A549 (cell line): ENCODE measurements at regions not wholly inside any gene's neighbourhood (a gene's known extent, or its start where the extent isn't known, plus 50 kb on each side); places are given as distances from the start of the nearest gene placed in this dataset.

Source experiments
- ATAC-seq, 2 experiments: fragments of 200-7000 bp in 1 of 2; fragments of >200 bp in 1 of 2; cut with Nextera tagmentation in 1 of 2; cut with Tn5 transposase in 1 of 2; 3 replicates each; pipeline versions ENCODE4 v1.8.0 to v1.9.1; 2018 to 2020; ENCODE audit warnings: mild to moderate bottlenecking in 1 of 2, moderate library complexity in 1 of 2
- CTCF ChIA-PET: fragments of 300-600 bp; sonication (Branson Sonifier 250); formaldehyde crosslinking; extraction: SDS; loops from one replicate; lab custom pipeline; 2021; ENCODE audit warnings: antibody characterized with exemption, inconsistent platforms; lab: Yijun Ruan, JAX
- POLR2A ChIA-PET: fragments of 350-600 bp; formaldehyde crosslinking; extraction: SDS; loops from one replicate; lab custom pipeline; 2021; ENCODE audit warnings: antibody characterized with exemption, inconsistent platforms; lab: Yijun Ruan, JAX
- DNase-seq, 2 experiments: peaks; one replicate each; pipeline versions ENCODE4 v3.0.0 to v3.0.0-alpha.2; 2011 to 2016; ENCODE audit warnings: low read depth in 1 of 2, low spot score in 1 of 2
- FAIRE-seq: peaks from 2 replicates; lab custom pipeline; 2011; peaks lifted over from hg19 to GRCh38; lab: Jason Lieb, UNC
- H3K27ac ChIP-seq, 2 experiments: fragments of >200 bp; sonication (Bioruptor Twin); formaldehyde crosslinking; 3 replicates each; pipeline ENCODE4 v1.5.1; 2016 to 2017
- H3K4me1 ChIP-seq: fragments of >200 bp; sonication (Bioruptor Twin); formaldehyde crosslinking; 3 replicates; pipeline ENCODE4 v1.6.1; 2016
- H3K4me2 ChIP-seq: fragments of >200 bp; sonication (Bioruptor Twin); formaldehyde crosslinking; 3 replicates; pipeline ENCODE4 v1.6.1; 2016
- H3K4me3 ChIP-seq: fragments of >200 bp; sonication (Bioruptor Twin); formaldehyde crosslinking; 3 replicates; pipeline ENCODE4 v1.5.1; 2016
- H3K9me3 ChIP-seq: fragments of >200 bp; sonication (Bioruptor Twin); formaldehyde crosslinking; 3 replicates; pipeline ENCODE4 v1.6.1; 2016
- BCL3 ChIP-seq: fragments of >200 bp; sonication (Bioruptor Twin); formaldehyde crosslinking; IDR thresholded peaks from 3 replicates; pipeline ENCODE4 v1.6.1; 2016
- CBX8 ChIP-seq: fragments of 200-600 bp; sonication (generic); IDR thresholded peaks from 2 replicates; pipeline ENCODE4 v1.6.1; 2016
- CEBPB ChIP-seq, 2 experiments: fragments of >200 bp in 1 of 2; sonication (Bioruptor Twin) in 1 of 2; formaldehyde crosslinking in 1 of 2; IDR thresholded peaks; 2 replicates each; pipeline ENCODE4 v1.6.1; 2012 to 2016
- CHD2 ChIP-seq: fragments of 150-350 bp; IDR thresholded peaks from 2 replicates; pipeline ENCODE4 v1.6.1; 2014; ENCODE audit warnings: low read length; ENCODE audit not compliant: partially characterized antibody
- ESRRA ChIP-seq: fragments of 150-350 bp; IDR thresholded peaks from 2 replicates; pipeline ENCODE4 v1.6.1; 2014; ENCODE audit warnings: mild to moderate bottlenecking, low read length, borderline replicate concordance
- FOXS1 ChIP-seq: fragments of 250-450 bp; sonication (Bioruptor Pico); IDR thresholded peaks from 2 replicates; pipeline ENCODE4 v1.5.0; 2020; ENCODE audit warnings: mild to moderate bottlenecking, moderate library complexity
- HMGXB4 ChIP-seq: fragments of 250-450 bp; sonication (Bioruptor Pico); IDR thresholded peaks from 2 replicates; pipeline ENCODE4 v1.5.0; 2021; ENCODE audit warnings: mild to moderate bottlenecking, moderate library complexity, borderline replicate concordance
- HOXB5 ChIP-seq: fragments of 250-450 bp; sonication (Bioruptor Pico); IDR thresholded peaks from 2 replicates; pipeline ENCODE4 v1.5.0; 2020; ENCODE audit warnings: mild to moderate bottlenecking, moderate library complexity
- MAFK ChIP-seq: fragments of 450-650 bp; IDR thresholded peaks from 2 replicates; pipeline ENCODE4 v1.6.1; 2014; ENCODE audit not compliant: partially characterized antibody
- NR3C1 ChIP-seq: fragments of >200 bp; sonication (Bioruptor Twin); formaldehyde crosslinking; IDR thresholded peaks from 3 replicates; pipeline ENCODE4 v1.6.1; 2017
- POLR2AphosphoS2 ChIP-seq: conservative IDR thresholded peaks from 2 replicates; pipeline ENCODE4 v1.6.1; 2012; ENCODE audit warnings: low read length, improper control_type of control experiment, inconsistent platforms
- RFX5 ChIP-seq: fragments of 450-650 bp; IDR thresholded peaks from 2 replicates; pipeline ENCODE4 v1.7.1; 2014; ENCODE audit warnings: antibody characterized with exemption, mild to moderate bottlenecking, moderate library complexity
- SMC3 ChIP-seq: fragments of >200 bp; sonication (Bioruptor Twin); formaldehyde crosslinking; IDR thresholded peaks from 3 replicates; pipeline ENCODE4 v1.6.1; 2018; ENCODE audit warnings: inconsistent platforms
- TP53 ChIP-seq: fragments of 250-450 bp; sonication (Bioruptor Pico); IDR thresholded peaks from 2 replicates; pipeline ENCODE4 v1.5.0; 2021; ENCODE audit warnings: mild to moderate bottlenecking, moderate library complexity
- WGBS: methylation state at CpG from one replicate; pipeline ENCODE4 v1.1.6; 2017; ENCODE audit errors: missing lambda C conversion rate; 5-methylcytosine and 5-hydroxymethylcytosine counted together
- TF ChIP-seq, protein P1 (sequence below): IDR thresholded peaks from 2 replicates; pipeline ENCODE4 v1.6.1; 2012
- TF ChIP-seq, protein P2 (sequence below): IDR thresholded peaks from 2 replicates; pipeline ENCODE4 v1.6.1; 2012
- TF ChIP-seq, protein P3 (sequence below): fragments of >200 bp; sonication (Bioruptor Twin); formaldehyde crosslinking; IDR thresholded peaks from 3 replicates; pipeline ENCODE4 v1.5.1; 2016

DNA sequence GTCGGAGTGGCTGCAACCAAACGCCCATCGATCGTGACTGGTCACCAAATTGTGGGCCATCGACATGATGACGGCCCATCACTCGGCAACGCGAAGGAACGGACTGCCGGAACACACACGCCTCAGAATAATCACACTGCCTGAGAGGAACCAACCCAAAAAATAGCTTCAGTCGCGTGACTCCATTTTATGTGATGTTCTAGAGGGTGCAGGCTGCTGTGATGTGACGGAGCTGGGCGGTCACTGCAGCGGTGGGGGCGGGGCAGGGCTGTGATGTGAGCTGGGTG, 174.6 kb downstream of the CTTN start:
- no peak overlapping the region for H3K4me3 ChIP-seq
- H3K4me2 ChIP-seq = no peak overlapping the region
- 91% methylated on average over 17 of the region's 18 CpGs for WGBS
- CTCF ChIA-PET = no interaction called here
- DNase-seq (no peak), ATAC-seq (no peak), FAIRE-seq (no peak)
- TF ChIP-seq TP53 (CRISPR knock-in tag) (no peak), SMC3 (no peak), MAFK (no peak), CEBPB (IDR thresholded peaks at IDR 0.05) (no peak), FOXS1 (no peak), BCL3 (no peak), NR3C1 (no peak), RFX5 (no peak), POLR2AphosphoS2 (no peak)
- TF ChIP-seq, protein P1, sequence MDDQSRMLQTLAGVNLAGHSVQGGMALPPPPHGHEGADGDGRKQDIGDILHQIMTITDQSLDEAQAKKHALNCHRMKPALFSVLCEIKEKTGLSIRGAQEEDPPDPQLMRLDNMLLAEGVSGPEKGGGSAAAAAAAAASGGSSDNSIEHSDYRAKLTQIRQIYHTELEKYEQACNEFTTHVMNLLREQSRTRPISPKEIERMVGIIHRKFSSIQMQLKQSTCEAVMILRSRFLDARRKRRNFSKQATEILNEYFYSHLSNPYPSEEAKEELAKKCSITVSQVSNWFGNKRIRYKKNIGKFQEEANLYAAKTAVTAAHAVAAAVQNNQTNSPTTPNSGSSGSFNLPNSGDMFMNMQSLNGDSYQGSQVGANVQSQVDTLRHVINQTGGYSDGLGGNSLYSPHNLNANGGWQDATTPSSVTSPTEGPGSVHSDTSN = no peak
- TF ChIP-seq, protein P2, sequence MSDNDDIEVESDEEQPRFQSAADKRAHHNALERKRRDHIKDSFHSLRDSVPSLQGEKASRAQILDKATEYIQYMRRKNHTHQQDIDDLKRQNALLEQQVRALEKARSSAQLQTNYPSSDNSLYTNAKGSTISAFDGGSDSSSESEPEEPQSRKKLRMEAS = no peak
- H3K27ac ChIP-seq = no peak overlapping the region
- peaks cover 9% of the 10 kb centered on the region; the same call in 2 of the 3 replicates for H3K4me1 ChIP-seq
- POLR2A ChIA-PET = no interaction called here
- no peaks in the 10 kb centered on the region for H3K9me3 ChIP-seq

- CTCF ChIA-PET = no interaction called here
Measured at GRCh38 chr11:70573701-70574151, 175.4 kb downstream of the CTTN start.

GRCh38 chr11:70574725-70575347, 176.5 kb downstream of the CTTN start:
- no peak overlapping the region for H3K4me3 ChIP-seq
- H3K9me3 ChIP-seq = no peaks in the 10 kb centered on the region
- no peak overlapping the region for H3K4me2 ChIP-seq
- FAIRE-seq (no peak), ATAC-seq (no peak), DNase-seq (no peak)
- H3K27ac ChIP-seq = no peak overlapping the region
- POLR2A ChIA-PET = no interaction called here
- no peak for TF ChIP-seq CBX8
- TF ChIP-seq HMGXB4 = no peak
- TF ChIP-seq, all 56 proteins: peak for 0
- CTCF ChIA-PET = no interaction called here
- 77% methylated on average over 12 of the region's 12 CpGs for WGBS
- H3K4me1 ChIP-seq = peaks cover 9% of the 10 kb centered on the region; the same call in 2 of the 3 replicates

More at GRCh38 chr11:70573701-70574151, 175.4 kb downstream of the CTTN start:
- no peak overlapping the region for H3K4me2 ChIP-seq
- H3K4me3 ChIP-seq = no peak overlapping the region
- TF ChIP-seq ESRRA (no peak), HOXB5 (CRISPR knock-in tag) (no peak), RFX5 (no peak), CHD2 (no peak)
- TF ChIP-seq, protein P3, sequence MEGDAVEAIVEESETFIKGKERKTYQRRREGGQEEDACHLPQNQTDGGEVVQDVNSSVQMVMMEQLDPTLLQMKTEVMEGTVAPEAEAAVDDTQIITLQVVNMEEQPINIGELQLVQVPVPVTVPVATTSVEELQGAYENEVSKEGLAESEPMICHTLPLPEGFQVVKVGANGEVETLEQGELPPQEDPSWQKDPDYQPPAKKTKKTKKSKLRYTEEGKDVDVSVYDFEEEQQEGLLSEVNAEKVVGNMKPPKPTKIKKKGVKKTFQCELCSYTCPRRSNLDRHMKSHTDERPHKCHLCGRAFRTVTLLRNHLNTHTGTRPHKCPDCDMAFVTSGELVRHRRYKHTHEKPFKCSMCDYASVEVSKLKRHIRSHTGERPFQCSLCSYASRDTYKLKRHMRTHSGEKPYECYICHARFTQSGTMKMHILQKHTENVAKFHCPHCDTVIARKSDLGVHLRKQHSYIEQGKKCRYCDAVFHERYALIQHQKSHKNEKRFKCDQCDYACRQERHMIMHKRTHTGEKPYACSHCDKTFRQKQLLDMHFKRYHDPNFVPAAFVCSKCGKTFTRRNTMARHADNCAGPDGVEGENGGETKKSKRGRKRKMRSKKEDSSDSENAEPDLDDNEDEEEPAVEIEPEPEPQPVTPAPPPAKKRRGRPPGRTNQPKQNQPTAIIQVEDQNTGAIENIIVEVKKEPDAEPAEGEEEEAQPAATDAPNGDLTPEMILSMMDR = no peak
- DNase-seq = no peak
- FAIRE-seq = no peak
- peaks cover 9% of the 10 kb centered on the region; the same call in 2 of the 3 replicates for H3K4me1 ChIP-seq
- no peak overlapping the region for H3K27ac ChIP-seq
- POLR2A ChIA-PET = no interaction called here
- 81% methylated on average over 13 of the region's 13 CpGs for WGBS
- H3K9me3 ChIP-seq = no peaks in the 10 kb centered on the region
- ATAC-seq = no peak
